Upper lobe of right lung (tissue), 1 donor: ENCODE measurements at regions not wholly inside any gene's neighbourhood (a gene's known extent, or its start where the extent isn't known, plus 50 kb on each side); places are given as distances from the start of the nearest gene placed in this dataset.

ENCODE experiments used
- ATAC-seq: fragments of 200-7000 bp; cut with Tn5 transposase; one replicate; pipeline ENCODE4 v1.9.1; 2020; ENCODE audit warnings: mild to moderate bottlenecking, moderate library complexity
- DNase-seq: peaks from one replicate; pipeline ENCODE4 v3.0.0-alpha.2; 2020
- H3K27ac ChIP-seq: fragments of 200-600 bp; one replicate; pipeline ENCODE4 v1.8.0; 2022
- H3K27me3 ChIP-seq: fragments of 200-600 bp; one replicate; pipeline ENCODE4 v1.8.0; 2022; ENCODE audit warnings: mild to moderate bottlenecking
- H3K36me3 ChIP-seq: fragments of 200-600 bp; one replicate; pipeline ENCODE4 v1.8.0; 2022
- H3K4me1 ChIP-seq: fragments of 200-600 bp; one replicate; pipeline ENCODE4 v1.8.0; 2022
- H3K4me3 ChIP-seq: fragments of 200-600 bp; one replicate; pipeline ENCODE4 v1.8.0; 2022; ENCODE audit warnings: mild to moderate bottlenecking
- H3K9me3 ChIP-seq: fragments of 200-600 bp; one replicate; pipeline ENCODE4 v1.8.0; 2022
- CTCF ChIP-seq: fragments of 200-600 bp; IDR thresholded peaks from one replicate; pipeline ENCODE4 v1.8.0; 2022; ENCODE audit warnings: antibody characterized with exemption
- intact Hi-C: fragments of 100-400 bp; cut with DNase I; formaldehyde crosslinking; loops from one replicate; pipeline ENCODE4 v1.11.0; 2022
- donor health status: DM: no; HTN: yes; CAD: no; lungs with severe emphysema.

DNA sequence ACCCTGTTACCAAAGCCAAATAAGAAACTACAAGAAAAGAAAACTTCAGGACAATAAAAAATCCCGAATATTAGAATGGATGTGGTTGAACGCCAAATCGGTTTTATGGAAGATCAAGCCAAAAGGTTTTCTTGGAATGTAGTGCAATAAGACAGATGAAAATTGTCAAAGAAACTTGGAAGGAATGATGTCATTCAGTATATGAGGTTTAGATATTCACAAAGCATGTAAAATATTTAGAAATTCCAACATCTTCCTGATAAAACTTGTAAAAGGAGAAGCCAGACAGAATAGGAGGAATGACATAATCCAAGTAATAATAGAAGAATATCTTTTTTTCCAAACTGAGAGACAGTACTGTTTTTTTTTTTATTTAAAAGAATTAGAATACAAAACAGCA, 130.3 kb upstream of the ZPLD1 start:
- ATAC-seq (no peak), DNase-seq (no peak)
- intact Hi-C loops, result no loop called here
- Histone ChIP-seq H3K4me3 (no peak overlapping the region), H3K27ac (no peak overlapping the region), H3K36me3 (no peaks in the 10 kb centered on the region), H3K4me1 (no peaks in the 10 kb centered on the region), H3K9me3 (no peaks in the 10 kb centered on the region), H3K27me3 (no peaks in the 10 kb centered on the region)
- no peak for TF ChIP-seq CTCF

DNA sequence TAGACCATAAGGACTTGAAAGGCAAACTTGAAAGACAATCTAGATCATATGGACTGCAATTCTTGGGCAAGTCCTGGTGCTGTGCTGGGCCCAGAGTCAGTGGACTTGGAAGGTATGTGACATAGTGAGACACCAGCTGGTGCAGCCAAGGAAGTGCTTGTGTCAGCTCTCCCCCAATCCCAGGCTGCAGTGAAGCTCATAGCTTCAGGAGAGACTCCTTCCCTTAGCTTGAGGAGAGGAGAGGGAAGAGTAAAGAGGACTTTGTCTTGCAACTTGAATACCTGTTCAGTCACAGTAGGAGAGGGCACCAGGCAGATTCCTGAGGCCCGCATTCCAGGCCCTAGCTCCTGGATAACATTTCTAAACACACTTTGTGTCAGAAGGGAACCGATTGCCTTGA, 127.4 kb upstream of the ZPLD1 start:
- no peaks in the 10 kb centered on the region for H3K9me3 ChIP-seq
- intact Hi-C loops, result no loop called here
- ATAC-seq, result no peak
- H3K27ac ChIP-seq, result no peak overlapping the region
- no peaks in the 10 kb centered on the region for H3K27me3 ChIP-seq
- no peaks in the 10 kb centered on the region for H3K4me1 ChIP-seq
- no peak overlapping the region for H3K4me3 ChIP-seq
- no peak for TF ChIP-seq CTCF
- no peaks in the 10 kb centered on the region for H3K36me3 ChIP-seq
- DNase-seq, result no peak

GRCh38 chr3:102329066-102329465, 105.7 kb upstream of the ZPLD1 start:
- no peak overlapping the region for H3K4me3 ChIP-seq
- no peak for ATAC-seq
- no peaks in the 10 kb centered on the region for H3K27me3 ChIP-seq
- no peak for TF ChIP-seq CTCF
- H3K9me3 ChIP-seq, result no peaks in the 10 kb centered on the region
- H3K27ac ChIP-seq, result no peak overlapping the region
- H3K36me3 ChIP-seq, result no peaks in the 10 kb centered on the region
- no peaks in the 10 kb centered on the region for H3K4me1 ChIP-seq
- DNase-seq, result no peak
- intact Hi-C loops, result no loop called here

- no peak overlapping the region for H3K27ac ChIP-seq
- DNase-seq, result no peak
- H3K27me3 ChIP-seq, result no peaks in the 10 kb centered on the region
- intact Hi-C loops, result no loop called here
- ATAC-seq, result no peak
- no peaks in the 10 kb centered on the region for H3K4me1 ChIP-seq
- no peaks in the 10 kb centered on the region for H3K9me3 ChIP-seq
- no peaks in the 10 kb centered on the region for H3K36me3 ChIP-seq
- no peak overlapping the region for H3K4me3 ChIP-seq
- no peak for TF ChIP-seq CTCF
These were observed 105.3 kb upstream of the ZPLD1 start for GRCh38 chr3:102329561-102329960.

- ATAC-seq (no peak), DNase-seq (no peak)
- H3K36me3 ChIP-seq, result no peaks in the 10 kb centered on the region
- H3K4me3 ChIP-seq, result no peak overlapping the region
- no peaks in the 10 kb centered on the region for H3K9me3 ChIP-seq
- no peaks in the 10 kb centered on the region for H3K4me1 ChIP-seq
- no peak for TF ChIP-seq CTCF
- H3K27me3 ChIP-seq, result no peaks in the 10 kb centered on the region
- intact Hi-C loops, result no loop called here
- H3K27ac ChIP-seq, result no peak overlapping the region
These were observed 102.6 kb upstream of the ZPLD1 start for GRCh38 chr3:102332205-102332604.

DNA sequence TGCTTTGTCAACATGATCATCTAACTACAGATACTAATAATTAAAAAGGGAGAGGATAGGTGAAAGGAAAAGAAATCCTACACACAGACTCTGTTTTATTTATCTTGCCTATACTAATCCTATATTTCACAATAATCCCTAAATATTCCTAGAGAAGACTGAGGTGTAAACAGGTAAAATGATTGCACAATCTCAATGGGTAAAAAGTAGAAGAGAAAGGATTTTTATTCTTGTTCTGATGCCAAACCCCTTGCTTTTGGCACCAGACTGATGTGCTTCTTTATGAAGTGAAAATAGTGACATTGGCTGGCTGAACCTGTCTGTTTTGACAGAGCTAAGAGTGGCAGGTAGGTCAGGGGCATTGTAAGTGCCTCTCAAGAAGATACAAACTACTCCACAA, 101.9 kb upstream of the ZPLD1 start:
- H3K27ac ChIP-seq, result no peak overlapping the region
- ATAC-seq (no peak), DNase-seq (no peak)
- no peaks in the 10 kb centered on the region for H3K27me3 ChIP-seq
- H3K4me1 ChIP-seq, result no peaks in the 10 kb centered on the region
- no peaks in the 10 kb centered on the region for H3K36me3 ChIP-seq
- no peak for TF ChIP-seq CTCF
- H3K9me3 ChIP-seq, result no peaks in the 10 kb centered on the region
- H3K4me3 ChIP-seq, result no peak overlapping the region
- intact Hi-C loops, result no loop called here
